ENCODE measurements at regions not wholly inside any gene's neighbourhood (a gene's known extent, or its start where the extent isn't known, plus 50 kb on each side); places are given as distances from the start of the nearest gene placed in this dataset.

DNA sequence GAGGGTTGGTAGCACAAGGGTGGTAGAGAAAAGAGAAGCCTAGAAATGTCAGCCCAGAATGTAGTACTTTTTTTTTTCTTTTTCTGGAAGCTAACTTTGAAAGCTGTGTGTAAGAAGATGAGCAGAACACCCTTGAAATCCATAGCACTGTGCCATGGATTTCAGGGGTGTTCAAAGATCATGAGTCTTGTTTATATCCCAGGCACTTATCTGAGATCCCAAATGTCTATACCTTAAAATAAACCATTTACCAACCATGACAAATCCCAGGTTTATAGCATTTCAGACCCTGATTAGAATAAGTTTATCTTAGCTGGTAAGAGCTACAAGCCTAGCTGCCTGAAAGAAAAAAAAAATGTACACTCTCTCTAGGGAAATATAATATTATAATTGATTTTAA is 389.9 kb upstream of the ANXA10 start:
- no peak overlapping the region for H2AFZ ChIP-seq (ENCODE audit: control insufficient read depth, low read depth, low read length)
- intact Hi-C loops (cut with micrococcal nuclease; ENCODE audit: unreplicated experiment) (no loop called here), in situ Hi-C loops (cut with MboI) (no loop called here)
- POLR2A ChIA-PET = no interaction called here
- H3K4me3 ChIP-seq = no peak overlapping the region
- H3K4me2 ChIP-seq (ENCODE audit: control insufficient read depth, insufficient read depth) = no peak overlapping the region
- H3K4me1 ChIP-seq (ENCODE audit: control insufficient read depth, insufficient read depth, low read length) = no peaks in the 10 kb centered on the region
- FAIRE-seq (no peak), ATAC-seq (no peak), DNase-seq (ENCODE audit: low read depth, low spot score) (no peak)
- TF ChIP-seq HDAC2 (IDR thresholded peaks at IDR 0.05) (no peak), SMAD1 (IDR thresholded peaks at IDR 0.05; ENCODE audit: low read depth, partially characterized antibody) (no peak)
- no peak overlapping the region for H3K27ac ChIP-seq (ENCODE audit: control insufficient read depth, insufficient read depth)
- RAD21 ChIA-PET (ENCODE audit: unreplicated experiment) = no interaction called here
- CTCF ChIA-PET = no interaction called here
- no peaks in the 10 kb centered on the region for H3K27me3 ChIP-seq (replicated peaks in 1 of 2; ENCODE audit: control insufficient read depth in 2 of 2, insufficient read depth in 2 of 2, low read length in 1 of 2)
- BruUV-seq (replicated peaks) = no TSS peak
- H3K9ac ChIP-seq (ENCODE audit: control insufficient read depth, insufficient read depth, low read length) = no peak overlapping the region
- H4K20me1 ChIP-seq (ENCODE audit: control insufficient read depth, insufficient read depth) = no peaks in the 10 kb centered on the region
- no peaks in the 10 kb centered on the region for H3K36me3 ChIP-seq (ENCODE audit: control insufficient read depth in 2 of 2, insufficient read depth in 2 of 2, low read length in 1 of 2)
- H3K79me2 ChIP-seq (ENCODE audit: control insufficient read depth, insufficient read depth, low read length) = no peaks in the 10 kb centered on the region
- no peaks in the 10 kb centered on the region for H3K9me3 ChIP-seq (replicated peaks; ENCODE audit: control insufficient read depth, insufficient read depth, low read length)
- SMC1A ChIA-PET (ENCODE audit: uncharacterized antibody, unreplicated experiment) = interaction anchor here (0.8 kb wide), 1 partner anchor 11 kb away, joined by 5 read pairs; no protein-coding TSS in a partner anchor

DNA sequence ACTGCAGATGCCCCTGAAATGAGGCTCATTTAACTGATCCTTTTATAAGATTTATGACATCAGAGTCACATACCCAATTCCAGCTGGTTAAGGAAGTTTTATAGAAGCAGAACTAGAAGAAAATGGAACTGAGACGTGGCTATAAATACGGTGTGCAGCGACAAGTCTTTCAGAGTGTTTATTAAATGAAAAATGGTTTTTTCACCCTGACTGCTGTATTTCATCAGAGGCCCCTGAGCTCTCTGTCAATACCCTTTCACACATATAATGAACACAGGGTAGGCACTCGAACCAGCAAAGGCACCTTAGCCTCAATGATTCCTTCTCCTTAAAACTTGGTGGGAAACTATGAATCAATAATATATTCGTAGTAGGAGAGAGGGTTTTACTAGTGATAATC is 380.8 kb upstream of the ANXA10 start:
- no TSS peak for BruUV-seq (replicated peaks)
- in situ Hi-C loops (cut with MboI) (no loop called here), intact Hi-C loops (cut with micrococcal nuclease; ENCODE audit: unreplicated experiment) (no loop called here)
- Histone ChIP-seq H3K4me2 (ENCODE audit: control insufficient read depth, insufficient read depth) (no peak overlapping the region), H3K27ac (ENCODE audit: control insufficient read depth, insufficient read depth) (no peak overlapping the region), H3K4me3 (no peak overlapping the region), H3K9me3 (replicated peaks; ENCODE audit: control insufficient read depth, insufficient read depth, low read length) (no peaks in the 10 kb centered on the region), H3K4me1 (ENCODE audit: control insufficient read depth, insufficient read depth, low read length) (no peaks in the 10 kb centered on the region), H3K36me3 (ENCODE audit: control insufficient read depth in 2 of 2, insufficient read depth in 2 of 2, low read length in 1 of 2) (no peaks in the 10 kb centered on the region), H3K79me2 (ENCODE audit: control insufficient read depth, insufficient read depth, low read length) (no peaks in the 10 kb centered on the region), H3K9ac (ENCODE audit: control insufficient read depth, insufficient read depth, low read length) (no peak overlapping the region), H4K20me1 (ENCODE audit: control insufficient read depth, insufficient read depth) (no peaks in the 10 kb centered on the region), H2AFZ (ENCODE audit: control insufficient read depth, low read depth, low read length) (no peak overlapping the region), H3K27me3 (replicated peaks in 1 of 2; ENCODE audit: control insufficient read depth in 2 of 2, insufficient read depth in 2 of 2, low read length in 1 of 2) (no peaks in the 10 kb centered on the region)
- RAD21 ChIA-PET (ENCODE audit: unreplicated experiment) = no interaction called here
- POLR2A ChIA-PET = no interaction called here
- DNase-seq (ENCODE audit: low read depth, low spot score) = no peak
- WGBS (ENCODE audit: insufficient coverage, insufficient replicate concordance, low lambda C conversion rate, missing lambda C conversion rate) = 31% methylated on average over 5 of the region's 5 CpGs
- CTCF ChIA-PET = no interaction called here
- SMC1A ChIA-PET (ENCODE audit: uncharacterized antibody, unreplicated experiment) = no interaction called here
- FAIRE-seq = no peak
- no peak for ATAC-seq
- TF ChIP-seq PAX5 (IDR thresholded peaks at IDR 0.05; ENCODE audit: borderline replicate concordance, low read depth, low read length) (no peak), NFIC (IDR thresholded peaks at IDR 0.05; ENCODE audit: low read depth, low read length) (no peak), RB1 (IDR thresholded peaks at IDR 0.05; ENCODE audit: borderline replicate concordance) (no peak), TBL1XR1 (IDR thresholded peaks at IDR 0.05; ENCODE audit: low read depth, low read length) (no peak), BCL11A (IDR thresholded peaks at IDR 0.05; ENCODE audit: low read depth, low read length) (no peak), SIN3A (IDR thresholded peaks at IDR 0.05; ENCODE audit: low read depth, low read length) (no peak), LARP7 (IDR thresholded peaks at IDR 0.05) (no peak), USF2 (IDR thresholded peaks at IDR 0.05; ENCODE audit: borderline replicate concordance, low read depth, low read length) (no peak), EGR1 (IDR thresholded peaks at IDR 0.05; ENCODE audit: borderline replicate concordance in 1 of 2, low read depth in 2 of 2, low read length in 2 of 2) (no peak), NR2F1 (conservative IDR thresholded peaks at IDR 0.05) (no peak), SIX5 (IDR thresholded peaks at IDR 0.05; ENCODE audit: low read depth, low read length, severe bottlenecking) (no peak)
- TF ChIP-seq, protein P1, sequence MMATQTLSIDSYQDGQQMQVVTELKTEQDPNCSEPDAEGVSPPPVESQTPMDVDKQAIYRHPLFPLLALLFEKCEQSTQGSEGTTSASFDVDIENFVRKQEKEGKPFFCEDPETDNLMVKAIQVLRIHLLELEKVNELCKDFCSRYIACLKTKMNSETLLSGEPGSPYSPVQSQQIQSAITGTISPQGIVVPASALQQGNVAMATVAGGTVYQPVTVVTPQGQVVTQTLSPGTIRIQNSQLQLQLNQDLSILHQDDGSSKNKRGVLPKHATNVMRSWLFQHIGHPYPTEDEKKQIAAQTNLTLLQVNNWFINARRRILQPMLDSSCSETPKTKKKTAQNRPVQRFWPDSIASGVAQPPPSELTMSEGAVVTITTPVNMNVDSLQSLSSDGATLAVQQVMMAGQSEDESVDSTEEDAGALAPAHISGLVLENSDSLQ (IDR thresholded peaks at IDR 0.05) = no peak
- TF ChIP-seq, protein P2, sequence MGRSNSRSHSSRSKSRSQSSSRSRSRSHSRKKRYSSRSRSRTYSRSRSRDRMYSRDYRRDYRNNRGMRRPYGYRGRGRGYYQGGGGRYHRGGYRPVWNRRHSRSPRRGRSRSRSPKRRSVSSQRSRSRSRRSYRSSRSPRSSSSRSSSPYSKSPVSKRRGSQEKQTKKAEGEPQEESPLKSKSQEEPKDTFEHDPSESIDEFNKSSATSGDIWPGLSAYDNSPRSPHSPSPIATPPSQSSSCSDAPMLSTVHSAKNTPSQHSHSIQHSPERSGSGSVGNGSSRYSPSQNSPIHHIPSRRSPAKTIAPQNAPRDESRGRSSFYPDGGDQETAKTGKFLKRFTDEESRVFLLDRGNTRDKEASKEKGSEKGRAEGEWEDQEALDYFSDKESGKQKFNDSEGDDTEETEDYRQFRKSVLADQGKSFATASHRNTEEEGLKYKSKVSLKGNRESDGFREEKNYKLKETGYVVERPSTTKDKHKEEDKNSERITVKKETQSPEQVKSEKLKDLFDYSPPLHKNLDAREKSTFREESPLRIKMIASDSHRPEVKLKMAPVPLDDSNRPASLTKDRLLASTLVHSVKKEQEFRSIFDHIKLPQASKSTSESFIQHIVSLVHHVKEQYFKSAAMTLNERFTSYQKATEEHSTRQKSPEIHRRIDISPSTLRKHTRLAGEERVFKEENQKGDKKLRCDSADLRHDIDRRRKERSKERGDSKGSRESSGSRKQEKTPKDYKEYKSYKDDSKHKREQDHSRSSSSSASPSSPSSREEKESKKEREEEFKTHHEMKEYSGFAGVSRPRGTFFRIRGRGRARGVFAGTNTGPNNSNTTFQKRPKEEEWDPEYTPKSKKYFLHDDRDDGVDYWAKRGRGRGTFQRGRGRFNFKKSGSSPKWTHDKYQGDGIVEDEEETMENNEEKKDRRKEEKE (IDR thresholded peaks at IDR 0.05) = no peak

Data from GM12878 (cell line).